BJ (cell line): ENCODE measurements at regions not wholly inside any gene's neighbourhood (a gene's known extent, or its start where the extent isn't known, plus 50 kb on each side); places are given as distances from the start of the nearest gene placed in this dataset.

Experiments used
- CTCF ChIA-PET: fragments of 350-600 bp; formaldehyde crosslinking; extraction: SDS; loops from one replicate; lab custom pipeline; 2021; ENCODE audit warnings: antibody characterized with exemption, inconsistent platforms; lab: Yijun Ruan, JAX
- POLR2A ChIA-PET: fragments of 300-600 bp; sonication (Branson Sonifier 250); formaldehyde crosslinking; extraction: SDS; loops from one replicate; lab custom pipeline; 2021; ENCODE audit warnings: antibody characterized with exemption; lab: Charles Lee
- DNase-seq: peaks from one replicate; pipeline ENCODE4 v3.0.0-alpha.2; 2011; ENCODE audit warnings: low read depth
- H3K27me3 ChIP-seq: 2 replicates; pipeline ENCODE4 v1.6.0; 2011; ENCODE audit warnings: low read length; ENCODE audit not compliant: control insufficient read depth, insufficient read depth
- H3K36me3 ChIP-seq: 2 replicates; pipeline ENCODE4 v1.5.1; 2011; ENCODE audit warnings: low read length; ENCODE audit not compliant: control insufficient read depth, insufficient read depth
- H3K4me3 ChIP-seq: 2 replicates; pipeline ENCODE4 v1.5.1; 2011; ENCODE audit warnings: low read depth, mild to moderate bottlenecking, control low read depth, low read length
- CTCF ChIP-seq: IDR thresholded peaks from 2 replicates; pipeline ENCODE4 v1.5.1; 2011; ENCODE audit warnings: low read depth, mild to moderate bottlenecking, control low read depth, inconsistent platforms, low read length, moderate library complexity; ENCODE audit not compliant: insufficient read depth

DNA sequence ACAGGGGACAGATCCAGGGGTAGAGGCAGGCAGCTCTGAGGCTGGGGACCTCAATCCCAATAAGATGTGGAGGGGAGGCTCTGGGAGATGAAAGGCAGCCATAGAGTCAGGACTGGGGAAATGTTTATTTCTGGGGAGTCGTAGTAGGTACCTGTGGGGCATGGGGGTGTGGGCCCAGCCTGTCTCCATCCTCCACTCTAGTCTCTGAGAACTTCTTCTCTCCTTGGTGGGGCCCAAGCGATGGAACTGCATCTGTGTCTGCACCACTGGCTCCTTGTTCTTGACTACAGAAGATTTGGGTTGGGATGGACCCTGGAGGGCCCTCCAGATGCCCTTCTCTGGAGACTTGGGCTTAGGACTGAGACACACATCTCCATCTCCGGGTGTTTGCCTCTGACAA, 953.9 kb upstream of the ZNF722 start:
- ChIA-PET POLR2A (no interaction called here), CTCF (no interaction called here)
- no peak for DNase-seq
- TF ChIP-seq CTCF = no peak
- Histone ChIP-seq H3K4me3 (no peak overlapping the region), H3K27me3 (no peaks in the 10 kb centered on the region), H3K36me3 (no peaks in the 10 kb centered on the region)

- DNase-seq = no peak
- ChIA-PET CTCF (no interaction called here), POLR2A (no interaction called here)
- Histone ChIP-seq H3K27me3 (no peaks in the 10 kb centered on the region), H3K4me3 (no peak overlapping the region), H3K36me3 (no peaks in the 10 kb centered on the region)
- TF ChIP-seq CTCF = no peak
These were observed 953.1 kb upstream of the ZNF722 start for GRCh38 chr7:63045575-63045974.

- Histone ChIP-seq H3K4me3 (no peak overlapping the region), H3K36me3 (no peaks in the 10 kb centered on the region), H3K27me3 (no peaks in the 10 kb centered on the region)
- no peak for DNase-seq
- no peak for TF ChIP-seq CTCF
- ChIA-PET CTCF (no interaction called here), POLR2A (no interaction called here)
These were observed 952.0 kb upstream of the ZNF722 start for GRCh38 chr7:63046612-63047011.

DNA sequence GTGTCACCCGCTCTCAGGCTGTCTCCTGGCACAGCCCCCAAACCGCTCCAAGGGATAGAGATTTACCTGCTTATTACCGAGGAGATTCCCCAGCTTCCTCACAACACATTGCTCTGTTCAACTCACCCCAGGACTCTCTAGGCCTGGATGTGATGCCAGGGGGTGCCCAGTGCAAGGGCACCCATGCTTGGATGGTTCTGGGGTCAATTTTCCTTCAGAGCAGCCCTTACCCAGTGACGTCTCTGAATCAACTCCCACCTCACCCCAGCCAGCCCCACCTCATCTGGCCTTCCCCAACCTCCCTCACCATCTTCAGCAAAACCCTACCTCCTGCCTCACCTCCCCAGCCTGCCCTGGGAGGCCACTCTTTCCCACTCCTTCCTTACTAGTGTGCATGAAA, 951.6 kb upstream of the ZNF722 start:
- CTCF ChIA-PET = no interaction called here
- DNase-seq = no peak
- H3K36me3 ChIP-seq = no peaks in the 10 kb centered on the region

GRCh38 chr7:63047546-63047945, 951.1 kb upstream of the ZNF722 start:
- ChIA-PET POLR2A (no interaction called here), CTCF (no interaction called here)
- no peak for TF ChIP-seq CTCF
- no peak for DNase-seq
- Histone ChIP-seq H3K27me3 (no peaks in the 10 kb centered on the region), H3K36me3 (no peaks in the 10 kb centered on the region), H3K4me3 (no peak overlapping the region)

More for the DNA sequence above, 951.6 kb upstream of the ZNF722 start:
- H3K4me3 ChIP-seq = no peak overlapping the region
- POLR2A ChIA-PET = no interaction called here
- no peak for TF ChIP-seq CTCF
- H3K27me3 ChIP-seq = no peaks in the 10 kb centered on the region
